ENCODE measurements at regions not wholly inside any gene's neighbourhood (a gene's known extent, or its start where the extent isn't known, plus 50 kb on each side); places are given as distances from the start of the nearest gene placed in this dataset.

- Histone ChIP-seq H3K36me3 (ENCODE audit: control insufficient read depth, insufficient read depth, low read length, severe bottlenecking) (no peaks in the 10 kb centered on the region), H3K9ac (ENCODE audit: low read length) (no peak overlapping the region), H3K4me1 (ENCODE audit: control insufficient read depth, insufficient read depth, low read length) (peaks cover 7% of the 10 kb centered on the region), H3K9me3 (ENCODE audit: control insufficient read depth, low read length) (no peaks in the 10 kb centered on the region), H3K4me3 (ENCODE audit: low read length) (no peak overlapping the region), H3K27me3 (replicated peaks; ENCODE audit: control insufficient read depth, insufficient read depth, low read length) (no peaks in the 10 kb centered on the region)
- DNase-seq (ENCODE audit: low read depth), result no peak
Observed at GRCh38 chr12:77571127-77571526, 259.6 kb upstream of the NAV3 start.

- no peaks in the 10 kb centered on the region for H3K9me3 ChIP-seq (ENCODE audit: control insufficient read depth, low read length)
- no peak overlapping the region for H3K4me3 ChIP-seq (ENCODE audit: low read length)
- no peaks in the 10 kb centered on the region for H3K4me1 ChIP-seq (ENCODE audit: control insufficient read depth, insufficient read depth, low read length)
- no peak for DNase-seq (ENCODE audit: low read depth)
- H3K27me3 ChIP-seq (replicated peaks; ENCODE audit: control insufficient read depth, insufficient read depth, low read length), result no peaks in the 10 kb centered on the region
- H3K9ac ChIP-seq (ENCODE audit: low read length), result no peak overlapping the region
- H3K36me3 ChIP-seq (ENCODE audit: control insufficient read depth, insufficient read depth, low read length, severe bottlenecking), result no peaks in the 10 kb centered on the region
Observed at GRCh38 chr12:77569876-77570275, 260.8 kb upstream of the NAV3 start.

GRCh38 chr12:77560714-77561113, 270.0 kb upstream of the NAV3 start:
- DNase-seq (ENCODE audit: low read depth), result no peak

GRCh38 chr12:77559400-77560074, 271.2 kb upstream of the NAV3 start:
- Histone ChIP-seq H3K4me1 (ENCODE audit: control insufficient read depth, insufficient read depth, low read length) (peaks cover 14% of the 10 kb centered on the region), H3K27me3 (replicated peaks; ENCODE audit: control insufficient read depth, insufficient read depth, low read length) (no peaks in the 10 kb centered on the region), H3K9ac (ENCODE audit: low read length) (no peak overlapping the region), H3K4me3 (ENCODE audit: low read length) (no peak overlapping the region), H3K36me3 (ENCODE audit: control insufficient read depth, insufficient read depth, low read length, severe bottlenecking) (no peaks in the 10 kb centered on the region), H3K9me3 (ENCODE audit: control insufficient read depth, low read length) (no peaks in the 10 kb centered on the region)
- no peak for DNase-seq (ENCODE audit: low read depth)

More at GRCh38 chr12:77560714-77561113, 270.0 kb upstream of the NAV3 start:
- no peak overlapping the region for H3K4me3 ChIP-seq (ENCODE audit: low read length)
- no peaks in the 10 kb centered on the region for H3K9me3 ChIP-seq (ENCODE audit: control insufficient read depth, low read length)
- H3K36me3 ChIP-seq (ENCODE audit: control insufficient read depth, insufficient read depth, low read length, severe bottlenecking), result no peaks in the 10 kb centered on the region
- H3K4me1 ChIP-seq (ENCODE audit: control insufficient read depth, insufficient read depth, low read length), result peaks cover 14% of the 10 kb centered on the region
- no peaks in the 10 kb centered on the region for H3K27me3 ChIP-seq (replicated peaks; ENCODE audit: control insufficient read depth, insufficient read depth, low read length)
- H3K9ac ChIP-seq (ENCODE audit: low read length), result no peak overlapping the region

- no peak overlapping the region for H3K4me3 ChIP-seq (ENCODE audit: low read length)
- no peaks in the 10 kb centered on the region for H3K36me3 ChIP-seq (ENCODE audit: control insufficient read depth, insufficient read depth, low read length, severe bottlenecking)
- H3K9me3 ChIP-seq (ENCODE audit: control insufficient read depth, low read length), result no peaks in the 10 kb centered on the region
- peaks cover 12% of the 10 kb centered on the region for H3K4me1 ChIP-seq (ENCODE audit: control insufficient read depth, insufficient read depth, low read length)
- DNase-seq (ENCODE audit: low read depth), result no peak
- no peaks in the 10 kb centered on the region for H3K27me3 ChIP-seq (replicated peaks; ENCODE audit: control insufficient read depth, insufficient read depth, low read length)
- no peak overlapping the region for H3K9ac ChIP-seq (ENCODE audit: low read length)
Observed at GRCh38 chr12:77555074-77555473, 275.6 kb upstream of the NAV3 start.

GRCh38 chr12:77553976-77554619, 276.6 kb upstream of the NAV3 start:
- no peaks in the 10 kb centered on the region for H3K9me3 ChIP-seq (ENCODE audit: control insufficient read depth, low read length)
- peaks cover 3% of the 10 kb centered on the region for H3K4me1 ChIP-seq (ENCODE audit: control insufficient read depth, insufficient read depth, low read length)
- H3K27me3 ChIP-seq (replicated peaks; ENCODE audit: control insufficient read depth, insufficient read depth, low read length), result no peaks in the 10 kb centered on the region
- no peak for DNase-seq (ENCODE audit: low read depth)
- H3K36me3 ChIP-seq (ENCODE audit: control insufficient read depth, insufficient read depth, low read length, severe bottlenecking), result no peaks in the 10 kb centered on the region
- H3K9ac ChIP-seq (ENCODE audit: low read length), result no peak overlapping the region
- H3K4me3 ChIP-seq (ENCODE audit: low read length), result no peak overlapping the region

GRCh38 chr12:77549383-77550128, 281.1 kb upstream of the NAV3 start:
- Histone ChIP-seq H3K4me3 (ENCODE audit: low read length) (no peak overlapping the region), H3K4me1 (ENCODE audit: control insufficient read depth, insufficient read depth, low read length) (no peaks in the 10 kb centered on the region), H3K36me3 (ENCODE audit: control insufficient read depth, insufficient read depth, low read length, severe bottlenecking) (no peaks in the 10 kb centered on the region), H3K9ac (ENCODE audit: low read length) (no peak overlapping the region), H3K27me3 (replicated peaks; ENCODE audit: control insufficient read depth, insufficient read depth, low read length) (no peaks in the 10 kb centered on the region), H3K9me3 (ENCODE audit: control insufficient read depth, low read length) (peaks cover under 1% of the 10 kb centered on the region)
- no peak for DNase-seq (ENCODE audit: low read depth)

GRCh38 chr12:77548797-77549196, 281.9 kb upstream of the NAV3 start:
- no peak for DNase-seq (ENCODE audit: low read depth)
- Histone ChIP-seq H3K9me3 (ENCODE audit: control insufficient read depth, low read length) (peaks cover 3% of the 10 kb centered on the region), H3K4me3 (ENCODE audit: low read length) (no peak overlapping the region), H3K4me1 (ENCODE audit: control insufficient read depth, insufficient read depth, low read length) (no peaks in the 10 kb centered on the region), H3K9ac (ENCODE audit: low read length) (no peak overlapping the region), H3K27me3 (replicated peaks; ENCODE audit: control insufficient read depth, insufficient read depth, low read length) (no peaks in the 10 kb centered on the region), H3K36me3 (ENCODE audit: control insufficient read depth, insufficient read depth, low read length, severe bottlenecking) (no peaks in the 10 kb centered on the region)

GRCh38 chr12:77540097-77540496, 290.6 kb upstream of the NAV3 start:
- Histone ChIP-seq H3K27me3 (replicated peaks; ENCODE audit: control insufficient read depth, insufficient read depth, low read length) (no peaks in the 10 kb centered on the region), H3K36me3 (ENCODE audit: control insufficient read depth, insufficient read depth, low read length, severe bottlenecking) (no peaks in the 10 kb centered on the region), H3K4me1 (ENCODE audit: control insufficient read depth, insufficient read depth, low read length) (peaks cover 36% of the 10 kb centered on the region), H3K9me3 (ENCODE audit: control insufficient read depth, low read length) (peaks cover 8% of the 10 kb centered on the region), H3K9ac (ENCODE audit: low read length) (no peak overlapping the region), H3K4me3 (ENCODE audit: low read length) (no peak overlapping the region)
- no peak for DNase-seq (ENCODE audit: low read depth)

- Histone ChIP-seq H3K9me3 (ENCODE audit: control insufficient read depth, low read length) (peaks cover 5% of the 10 kb centered on the region), H3K9ac (ENCODE audit: low read length) (no peak overlapping the region), H3K36me3 (ENCODE audit: control insufficient read depth, insufficient read depth, low read length, severe bottlenecking) (no peaks in the 10 kb centered on the region), H3K4me3 (ENCODE audit: low read length) (no peak overlapping the region), H3K4me1 (ENCODE audit: control insufficient read depth, insufficient read depth, low read length) (peaks cover 39% of the 10 kb centered on the region), H3K27me3 (replicated peaks; ENCODE audit: control insufficient read depth, insufficient read depth, low read length) (no peaks in the 10 kb centered on the region)
- peak; percentile 76 for DNase-seq (ENCODE audit: low read depth)
Observed at GRCh38 chr12:77537663-77538062, 293.0 kb upstream of the NAV3 start.

GRCh38 chr12:77535734-77536133, 295.0 kb upstream of the NAV3 start:
- no peak for DNase-seq (ENCODE audit: low read depth)

More at GRCh38 chr12:77535734-77536133, 295.0 kb upstream of the NAV3 start:
- Histone ChIP-seq H3K9ac (ENCODE audit: low read length) (peak overlapping the region; percentile 74), H3K4me1 (ENCODE audit: control insufficient read depth, insufficient read depth, low read length) (peaks cover 39% of the 10 kb centered on the region), H3K27me3 (replicated peaks; ENCODE audit: control insufficient read depth, insufficient read depth, low read length) (no peaks in the 10 kb centered on the region), H3K9me3 (ENCODE audit: control insufficient read depth, low read length) (no peaks in the 10 kb centered on the region), H3K36me3 (ENCODE audit: control insufficient read depth, insufficient read depth, low read length, severe bottlenecking) (no peaks in the 10 kb centered on the region), H3K4me3 (ENCODE audit: low read length) (no peak overlapping the region)
